Astrocyte (in vitro differentiated cells and primary cell): ENCODE measurements at regions not wholly inside any gene's neighbourhood (a gene's known extent, or its start where the extent isn't known, plus 50 kb on each side); places are given as distances from the start of the nearest gene placed in this dataset.

Experiments used
- CTCF ChIP-seq: IDR thresholded peaks from 2 replicates; pipeline ENCODE4 v1.5.1; 2011; ENCODE audit warnings: low read depth, mild to moderate bottlenecking, inconsistent platforms, low read length, moderate library complexity; ENCODE audit not compliant: insufficient read depth
- EZH2 ChIP-seq: IDR thresholded peaks from 2 replicates; pipeline ENCODE4 v1.6.1; 2012; ENCODE audit warnings: mild to moderate bottlenecking, low read length, inconsistent platforms; ENCODE audit not compliant: insufficient read depth

GRCh38 chr20:43853174-43853803 is 61.4 kb upstream of the TOX2 start:
- TF ChIP-seq CTCF: no peak
- no peak for TF ChIP-seq EZH2
